T-helper 2 cell (primary cell): ENCODE measurements at regions not wholly inside any gene's neighbourhood (a gene's known extent, or its start where the extent isn't known, plus 50 kb on each side); places are given as distances from the start of the nearest gene placed in this dataset.

ENCODE experiments used
- DNase-seq, 5 experiments: peaks; one replicate each; pipeline versions ENCODE4 v3.0.0 to v3.0.0-alpha.2; 2012 to 2022

- DNase-seq: peak in 2 of 5 experiments; percentile 11 to 73
Measured at GRCh38 chr3:72255791-72256559, 471.0 kb upstream of the PROK2 start.

- no peak for DNase-seq
Measured at GRCh38 chr3:72255191-72255590, 470.2 kb upstream of the PROK2 start.

GRCh38 chr3:72254483-72254882 is 469.5 kb upstream of the PROK2 start:
- DNase-seq: no peak

GRCh38 chr3:72250725-72251124 is 465.8 kb upstream of the PROK2 start:
- DNase-seq: no peak

- DNase-seq: no peak
Measured at GRCh38 chr3:72248869-72249268, 463.9 kb upstream of the PROK2 start.

GRCh38 chr3:72248389-72248761 is 463.4 kb upstream of the PROK2 start:
- DNase-seq: no peak

- no peak for DNase-seq
Measured at GRCh38 chr3:72247645-72248388, 462.9 kb upstream of the PROK2 start.

- no peak for DNase-seq
Measured at GRCh38 chr3:72247126-72247525, 462.2 kb upstream of the PROK2 start.

- DNase-seq: no peak
Measured at GRCh38 chr3:72246685-72247084, 461.7 kb upstream of the PROK2 start.

- DNase-seq: no peak
Measured at GRCh38 chr3:72245183-72245811, 460.3 kb upstream of the PROK2 start.

GRCh38 chr3:72244396-72244795 is 459.4 kb upstream of the PROK2 start:
- no peak for DNase-seq

- no peak for DNase-seq
Measured at GRCh38 chr3:72242326-72242725, 457.4 kb upstream of the PROK2 start.

- DNase-seq: no peak
Measured at GRCh38 chr3:72241525-72241924, 456.6 kb upstream of the PROK2 start.

GRCh38 chr3:72240531-72240930 is 455.6 kb upstream of the PROK2 start:
- DNase-seq: no peak

- DNase-seq: no peak
Measured at GRCh38 chr3:72238801-72239200, 453.9 kb upstream of the PROK2 start.

GRCh38 chr3:72238010-72238691 is 453.2 kb upstream of the PROK2 start:
- DNase-seq: no peak

GRCh38 chr3:72237679-72238009 is 452.7 kb upstream of the PROK2 start:
- DNase-seq: no peak

- no peak for DNase-seq
Measured at GRCh38 chr3:72234391-72234790, 449.4 kb upstream of the PROK2 start.

GRCh38 chr3:72233571-72233970 is 448.6 kb upstream of the PROK2 start:
- DNase-seq: no peak

GRCh38 chr3:72232777-72233176 is 447.8 kb upstream of the PROK2 start:
- DNase-seq: no peak

- no peak for DNase-seq
Measured at GRCh38 chr3:72232331-72232730, 447.4 kb upstream of the PROK2 start.

GRCh38 chr3:72231439-72232196 is 446.7 kb upstream of the PROK2 start:
- DNase-seq: no peak
